Transverse colon (tissue), 4 donors: ENCODE measurements at regions not wholly inside any gene's neighbourhood (a gene's known extent, or its start where the extent isn't known, plus 50 kb on each side); places are given as distances from the start of the nearest gene placed in this dataset.

ENCODE experiments used
- POLR2A ChIP-seq: fragments of 450-650 bp; IDR thresholded peaks from one replicate; pipeline ENCODE4 v1.6.1; 2016; ENCODE audit warnings: antibody characterized with exemption, mild to moderate bottlenecking, moderate library complexity
- POLR2AphosphoS5 ChIP-seq, 3 donors: sonication (generic); formaldehyde crosslinking; IDR thresholded peaks; one replicate each; pipeline ENCODE4 v1.6.1; 2016; ENCODE audit warnings: antibody characterized with exemption in 3 of 3
- TF ChIP-seq, protein P1 (sequence below), 5 experiments: fragments of 200-600 bp in 3 of 5; fragments of 450-650 bp in 2 of 5; sonication (generic) in 3 of 5; IDR thresholded peaks; 1 replicate in 2 of 5; 2 replicates in 3 of 5; pipeline ENCODE4 v1.5.1; 2016 to 2017; ENCODE audit warnings: antibody characterized with exemption in 5 of 5, inconsistent platforms in 3 of 5, mild to moderate bottlenecking in 2 of 5, moderate library complexity in 1 of 5

DNA sequence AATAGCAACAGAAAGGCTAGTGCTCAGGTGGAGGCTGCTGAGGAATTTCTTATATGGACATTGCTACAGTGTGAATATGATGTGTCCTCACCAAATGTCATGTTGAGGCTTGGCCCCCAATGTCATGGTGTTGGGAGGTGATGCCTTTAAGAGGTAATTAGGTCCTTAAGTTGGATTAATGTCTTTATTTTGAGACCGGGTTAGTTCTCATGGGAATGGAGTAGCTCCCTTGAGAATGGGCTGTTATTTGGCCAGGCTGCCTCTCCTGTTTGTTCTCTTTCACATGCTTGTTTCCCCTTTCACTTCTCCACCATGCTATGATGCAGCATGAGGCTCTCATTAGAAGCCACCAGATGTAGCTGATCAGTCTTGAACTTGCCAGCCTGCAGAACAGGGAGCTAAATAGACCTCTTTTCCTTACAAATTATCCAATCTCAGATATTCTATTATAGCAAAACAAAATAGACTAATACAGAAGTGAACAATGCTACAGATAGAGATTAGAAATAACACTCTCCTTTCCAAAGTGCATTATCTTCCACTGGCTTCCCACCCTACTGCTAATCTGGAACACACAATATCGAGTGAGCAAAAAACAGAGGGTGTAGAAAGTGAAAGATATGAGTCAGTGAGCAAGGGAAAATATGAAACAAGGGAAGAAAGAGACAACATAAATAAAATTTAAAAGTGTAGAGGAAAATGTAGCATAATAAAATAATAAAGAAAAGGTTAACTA is 160.2 kb downstream of the NTMT2 start:
- TF ChIP-seq POLR2AphosphoS5 (IDR thresholded peaks at IDR 0.05) (no peak), POLR2A (no peak)
- TF ChIP-seq, protein P1, sequence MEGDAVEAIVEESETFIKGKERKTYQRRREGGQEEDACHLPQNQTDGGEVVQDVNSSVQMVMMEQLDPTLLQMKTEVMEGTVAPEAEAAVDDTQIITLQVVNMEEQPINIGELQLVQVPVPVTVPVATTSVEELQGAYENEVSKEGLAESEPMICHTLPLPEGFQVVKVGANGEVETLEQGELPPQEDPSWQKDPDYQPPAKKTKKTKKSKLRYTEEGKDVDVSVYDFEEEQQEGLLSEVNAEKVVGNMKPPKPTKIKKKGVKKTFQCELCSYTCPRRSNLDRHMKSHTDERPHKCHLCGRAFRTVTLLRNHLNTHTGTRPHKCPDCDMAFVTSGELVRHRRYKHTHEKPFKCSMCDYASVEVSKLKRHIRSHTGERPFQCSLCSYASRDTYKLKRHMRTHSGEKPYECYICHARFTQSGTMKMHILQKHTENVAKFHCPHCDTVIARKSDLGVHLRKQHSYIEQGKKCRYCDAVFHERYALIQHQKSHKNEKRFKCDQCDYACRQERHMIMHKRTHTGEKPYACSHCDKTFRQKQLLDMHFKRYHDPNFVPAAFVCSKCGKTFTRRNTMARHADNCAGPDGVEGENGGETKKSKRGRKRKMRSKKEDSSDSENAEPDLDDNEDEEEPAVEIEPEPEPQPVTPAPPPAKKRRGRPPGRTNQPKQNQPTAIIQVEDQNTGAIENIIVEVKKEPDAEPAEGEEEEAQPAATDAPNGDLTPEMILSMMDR (IDR thresholded peaks at IDR 0.05), result no peak
